IMR-90 (cell line): ENCODE measurements at regions not wholly inside any gene's neighbourhood (a gene's known extent, or its start where the extent isn't known, plus 50 kb on each side); places are given as distances from the start of the nearest gene placed in this dataset.

Experiments used
- CTCF ChIP-seq: conservative IDR thresholded peaks from 2 replicates; pipeline ENCODE4 v1.5.1; 2012; ENCODE audit warnings: mild to moderate bottlenecking, low read depth, low read length, improper control_type of control experiment
- MXI1 ChIP-seq: IDR thresholded peaks from 2 replicates; pipeline ENCODE4 v1.6.1; 2012; ENCODE audit warnings: low read depth, mild to moderate bottlenecking, low read length, moderate library complexity, borderline replicate concordance
- POLR2A ChIP-seq: IDR thresholded peaks from 2 replicates; pipeline ENCODE4 v1.6.1; 2012; ENCODE audit warnings: mild to moderate bottlenecking, low read depth, low read length
- RAD21 ChIP-seq: IDR thresholded peaks from 2 replicates; pipeline ENCODE4 v1.6.1; 2012; ENCODE audit warnings: low read length, improper control_type of control experiment
- RCOR1 ChIP-seq: IDR thresholded peaks from 2 replicates; pipeline ENCODE4 v1.6.1; 2012; ENCODE audit warnings: mild to moderate bottlenecking, low read length, improper control_type of control experiment; ENCODE audit not compliant: insufficient replicate concordance
- RFX5 ChIP-seq: IDR thresholded peaks from 2 replicates; pipeline ENCODE4 v1.8.0; 2012; ENCODE audit warnings: low read depth, mild to moderate bottlenecking, low read length, moderate library complexity

GRCh38 chr10:47092831-47093230, 181.6 kb downstream of the PTPN20 start:
- TF ChIP-seq RFX5 (no peak), CTCF (no peak), RAD21 (no peak), RCOR1 (no peak), MXI1 (no peak), POLR2A (no peak)
